Skin epidermis (tissue), 12 donors: ENCODE measurements at regions not wholly inside any gene's neighbourhood (a gene's known extent, or its start where the extent isn't known, plus 50 kb on each side); places are given as distances from the start of the nearest gene placed in this dataset.

Source experiments
- H3K27ac ChIP-seq, 21 experiments: fragments of 200-600 bp; sonication (generic) in 11 of 21; one replicate each; pipeline ENCODE4 v1.5.0; 2020; ENCODE audit warnings: mild to moderate bottlenecking in 3 of 21, inconsistent platforms in 2 of 21, moderate library complexity in 2 of 21
- H3K4me3 ChIP-seq, 7 experiments: fragments of 200-600 bp; sonication (generic) in 2 of 7; one replicate each; pipeline ENCODE4 v1.5.0; 2020; ENCODE audit warnings: inconsistent platforms in 2 of 7, mild to moderate bottlenecking in 2 of 7, moderate library complexity in 1 of 7

DNA sequence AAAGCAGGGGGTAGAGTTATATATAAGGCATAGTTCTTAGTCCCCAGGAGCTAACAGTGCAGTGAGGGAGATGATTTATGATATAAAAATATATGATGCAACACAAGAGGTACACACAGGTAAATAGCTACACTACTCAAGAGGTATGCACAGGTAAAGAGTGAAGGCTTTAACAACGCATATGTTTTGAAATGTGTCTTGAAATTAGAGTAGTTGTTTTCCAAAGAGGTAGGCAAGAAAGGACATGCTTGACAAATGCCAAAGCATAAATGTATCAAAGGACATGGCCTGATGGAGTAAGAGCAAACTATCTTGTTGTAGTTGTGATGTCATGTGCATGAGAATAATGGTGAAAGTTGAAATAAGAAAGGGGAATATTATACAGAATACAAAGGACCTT is 104.3 kb upstream of the C11orf87 start:
- Histone ChIP-seq H3K27ac (no peak overlapping the region), H3K4me3 (no peak overlapping the region)

GRCh38 chr11:109320595-109320994 is 101.4 kb upstream of the C11orf87 start:
- Histone ChIP-seq H3K27ac (no peak overlapping the region), H3K4me3 (no peak overlapping the region)

- no peak overlapping the region for H3K4me3 ChIP-seq
- H3K27ac ChIP-seq = no peak overlapping the region
Observed at GRCh38 chr11:109326781-109327180, 95.2 kb upstream of the C11orf87 start.

DNA sequence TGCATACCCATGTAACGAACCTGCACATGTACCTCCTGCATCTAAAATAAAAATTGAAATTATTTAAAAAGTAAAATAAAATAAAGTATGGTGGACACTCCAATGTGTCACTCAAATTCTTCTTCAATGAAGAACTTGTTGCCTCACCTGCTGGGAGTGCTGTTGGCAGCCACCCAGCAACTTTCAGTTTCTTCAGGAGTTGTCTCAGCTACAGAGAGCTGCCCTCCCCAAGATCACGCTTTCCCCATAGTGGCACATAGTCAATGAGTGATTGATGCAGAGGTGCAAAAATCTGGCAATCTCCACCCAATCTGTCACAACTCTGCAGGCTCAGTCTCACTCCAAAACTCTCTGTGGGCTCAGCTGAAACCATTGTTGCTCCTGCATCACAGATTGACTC is 92.3 kb upstream of the C11orf87 start:
- no peak overlapping the region for H3K27ac ChIP-seq
- no peak overlapping the region for H3K4me3 ChIP-seq

GRCh38 chr11:109338131-109338530 is 83.9 kb upstream of the C11orf87 start:
- H3K4me3 ChIP-seq = no peak overlapping the region
- H3K27ac ChIP-seq = no peak overlapping the region

GRCh38 chr11:109342261-109342660 is 79.7 kb upstream of the C11orf87 start:
- no peak overlapping the region for H3K4me3 ChIP-seq
- H3K27ac ChIP-seq = no peak overlapping the region

DNA sequence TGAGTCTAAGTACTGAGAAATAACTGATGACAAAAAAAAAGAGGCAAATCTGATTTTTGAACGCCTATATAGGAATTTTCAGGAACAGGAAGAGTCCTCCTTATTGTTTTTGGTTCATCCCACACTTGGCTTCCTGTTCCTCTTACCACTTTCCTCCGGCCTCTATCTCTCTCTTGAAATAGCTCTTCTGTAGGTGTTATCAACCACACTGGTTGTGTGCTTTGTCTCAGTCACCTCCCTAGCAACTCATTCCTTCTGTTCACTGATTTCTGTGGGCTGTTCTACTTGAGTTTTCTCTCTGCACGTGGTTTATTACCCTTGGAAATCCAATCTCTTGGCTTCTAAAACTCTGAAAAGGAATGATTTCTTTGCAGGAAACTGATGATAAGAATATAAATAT is 78.7 kb upstream of the C11orf87 start:
- H3K4me3 ChIP-seq = no peak overlapping the region
- H3K27ac ChIP-seq = no peak overlapping the region

DNA sequence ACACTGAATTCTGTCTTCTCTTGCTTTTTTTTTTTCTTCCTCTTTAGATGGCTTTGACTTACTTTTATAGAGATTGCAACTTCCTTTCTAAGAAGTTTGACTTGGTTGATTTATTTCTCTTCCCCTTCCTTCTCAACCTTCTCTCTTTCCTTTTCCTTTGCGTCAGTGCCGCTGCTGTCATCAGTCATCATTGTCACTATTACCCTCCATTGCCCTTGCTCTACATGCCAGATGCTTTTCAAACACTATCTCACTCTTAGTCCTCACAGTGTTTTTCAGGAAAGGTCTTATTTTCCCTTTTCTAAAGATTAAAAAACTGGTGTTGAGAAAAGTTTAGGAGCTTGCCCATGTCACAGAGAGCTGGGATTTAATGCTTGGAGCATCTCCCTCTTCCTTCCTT is 74.7 kb upstream of the C11orf87 start:
- H3K27ac ChIP-seq = no peak overlapping the region
- H3K4me3 ChIP-seq = no peak overlapping the region

- Histone ChIP-seq H3K4me3 (no peak overlapping the region), H3K27ac (no peak overlapping the region)
Observed at GRCh38 chr11:109349276-109350080, 72.5 kb upstream of the C11orf87 start.

GRCh38 chr11:109350091-109350490 is 71.9 kb upstream of the C11orf87 start:
- Histone ChIP-seq H3K27ac (no peak overlapping the region), H3K4me3 (no peak overlapping the region)

GRCh38 chr11:109362059-109362458 is 59.9 kb upstream of the C11orf87 start:
- H3K4me3 ChIP-seq = no peak overlapping the region
- no peak overlapping the region for H3K27ac ChIP-seq

GRCh38 chr11:109363682-109364081 is 58.3 kb upstream of the C11orf87 start:
- H3K27ac ChIP-seq = no peak overlapping the region
- H3K4me3 ChIP-seq = no peak overlapping the region

GRCh38 chr11:109364851-109365250 is 57.1 kb upstream of the C11orf87 start:
- no peak overlapping the region for H3K4me3 ChIP-seq
- no peak overlapping the region for H3K27ac ChIP-seq

DNA sequence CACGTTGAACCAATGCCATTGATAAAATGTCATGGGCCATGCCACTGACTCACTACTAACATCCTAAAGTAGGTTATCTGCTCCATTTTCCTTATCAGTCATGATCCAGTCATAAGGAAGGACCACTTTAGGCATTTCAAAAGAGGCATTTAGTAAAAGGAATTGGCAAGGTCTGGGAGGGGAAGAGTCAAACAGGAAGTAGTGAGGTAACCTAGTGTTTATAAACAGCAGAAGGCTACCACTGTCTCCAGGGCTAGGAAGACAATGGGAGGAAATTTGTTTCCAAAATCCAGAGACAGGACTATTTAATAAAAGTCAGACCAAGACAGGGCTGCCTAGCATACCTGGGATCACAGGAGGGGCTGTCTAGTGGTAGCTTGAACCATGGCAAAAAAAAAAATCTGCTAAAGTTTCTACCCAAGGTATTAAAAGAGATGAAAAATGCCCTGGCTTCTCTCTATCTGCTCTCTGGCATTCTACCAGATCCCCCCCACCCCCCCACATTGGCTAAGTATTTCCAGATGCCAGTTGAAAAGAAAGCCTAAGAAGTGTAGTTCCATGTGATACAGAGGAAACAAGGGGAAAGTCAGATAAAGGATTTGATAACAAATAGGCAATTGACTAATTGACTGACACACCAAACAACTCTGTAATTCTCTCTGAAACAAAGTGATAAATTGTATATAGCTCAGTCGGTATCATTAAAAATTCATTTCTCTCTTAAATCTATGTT is 50.4 kb upstream of the C11orf87 start:
- Histone ChIP-seq H3K4me3 (no peak overlapping the region), H3K27ac (no peak overlapping the region)
